ENCODE measurements at regions not wholly inside any gene's neighbourhood (a gene's known extent, or its start where the extent isn't known, plus 50 kb on each side); places are given as distances from the start of the nearest gene placed in this dataset.

DNA sequence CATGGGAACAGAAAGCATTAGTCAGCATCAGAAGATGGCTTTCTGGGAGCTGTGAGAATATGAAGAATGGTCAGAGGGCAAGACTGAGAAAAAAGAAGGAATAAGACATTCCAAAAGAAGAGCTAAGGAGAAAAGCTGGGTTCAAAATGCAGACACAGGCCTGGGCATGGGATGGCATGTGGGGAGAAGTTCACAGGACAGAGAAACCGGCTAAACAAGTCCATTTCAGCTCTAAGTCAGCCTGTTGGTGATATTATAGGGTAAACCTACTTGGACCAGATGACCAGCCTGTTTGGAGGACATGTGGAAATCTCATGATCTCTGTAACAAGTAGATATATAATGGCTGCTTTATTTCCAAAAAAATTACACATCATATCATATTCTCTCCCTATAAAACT lies 91.7 kb upstream of the MEIS1 start:
- TF ChIP-seq, protein P1, sequence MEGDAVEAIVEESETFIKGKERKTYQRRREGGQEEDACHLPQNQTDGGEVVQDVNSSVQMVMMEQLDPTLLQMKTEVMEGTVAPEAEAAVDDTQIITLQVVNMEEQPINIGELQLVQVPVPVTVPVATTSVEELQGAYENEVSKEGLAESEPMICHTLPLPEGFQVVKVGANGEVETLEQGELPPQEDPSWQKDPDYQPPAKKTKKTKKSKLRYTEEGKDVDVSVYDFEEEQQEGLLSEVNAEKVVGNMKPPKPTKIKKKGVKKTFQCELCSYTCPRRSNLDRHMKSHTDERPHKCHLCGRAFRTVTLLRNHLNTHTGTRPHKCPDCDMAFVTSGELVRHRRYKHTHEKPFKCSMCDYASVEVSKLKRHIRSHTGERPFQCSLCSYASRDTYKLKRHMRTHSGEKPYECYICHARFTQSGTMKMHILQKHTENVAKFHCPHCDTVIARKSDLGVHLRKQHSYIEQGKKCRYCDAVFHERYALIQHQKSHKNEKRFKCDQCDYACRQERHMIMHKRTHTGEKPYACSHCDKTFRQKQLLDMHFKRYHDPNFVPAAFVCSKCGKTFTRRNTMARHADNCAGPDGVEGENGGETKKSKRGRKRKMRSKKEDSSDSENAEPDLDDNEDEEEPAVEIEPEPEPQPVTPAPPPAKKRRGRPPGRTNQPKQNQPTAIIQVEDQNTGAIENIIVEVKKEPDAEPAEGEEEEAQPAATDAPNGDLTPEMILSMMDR (IDR thresholded peaks at IDR 0.05): no peak
- TF ChIP-seq POLR2A (IDR thresholded peaks at IDR 0.05): no peak
